Keratinocyte (primary cell): ENCODE measurements at regions not wholly inside any gene's neighbourhood (a gene's known extent, or its start where the extent isn't known, plus 50 kb on each side); places are given as distances from the start of the nearest gene placed in this dataset.

Experiments used
- DNase-seq: peaks from one replicate; pipeline ENCODE4 v3.0.0-alpha.2; 2011; ENCODE audit warnings: low read depth, missing footprints, low spot score
- FAIRE-seq: peaks from 2 replicates; lab custom pipeline; 2011; peaks lifted over from hg19 to GRCh38; lab: Jason Lieb, UNC
- H2AFZ ChIP-seq: 2 replicates; pipeline ENCODE4 v1.6.0; 2012; ENCODE audit warnings: low read length, control low read depth, inconsistent platforms; ENCODE audit not compliant: control insufficient read depth
- H3K27ac ChIP-seq: 2 replicates; pipeline ENCODE4 v1.5.1; 2011; ENCODE audit warnings: low read length; ENCODE audit not compliant: control insufficient read depth, insufficient read depth
- H3K27me3 ChIP-seq: 3 replicates; pipeline ENCODE4 v1.6.0; 2011; ENCODE audit warnings: low read length; ENCODE audit not compliant: control insufficient read depth, insufficient read depth; ENCODE audit errors: extremely low read depth
- H3K36me3 ChIP-seq, 2 experiments: 2 replicates in 1 of 2; 3 replicates in 1 of 2; pipeline ENCODE4 v1.5.1; 2011; ENCODE audit warnings: low read length in 2 of 2, mild to moderate bottlenecking in 1 of 2; ENCODE audit not compliant: control insufficient read depth in 2 of 2, insufficient read depth in 2 of 2; ENCODE audit errors: extremely low read depth in 1 of 2
- H3K4me1 ChIP-seq: 3 replicates; pipeline ENCODE4 v1.5.1; 2011; ENCODE audit warnings: low read length; ENCODE audit not compliant: control insufficient read depth, insufficient read depth; ENCODE audit errors: extremely low read depth
- H3K4me2 ChIP-seq: 3 replicates; pipeline ENCODE4 v1.6.0; 2011; ENCODE audit warnings: low read depth, low read length; ENCODE audit not compliant: control insufficient read depth, insufficient read depth; ENCODE audit errors: extremely low read depth
- H3K4me3 ChIP-seq, 3 experiments: fragments of 200-600 bp in 1 of 3; sonication (generic) in 1 of 3; 2 replicates in 2 of 3; 3 replicates in 1 of 3; pipeline ENCODE4 v1.5.1; 2011 to 2016; ENCODE audit warnings: low read length in 3 of 3, mild to moderate bottlenecking in 3 of 3, control low read depth in 2 of 3, inconsistent platforms in 1 of 3, low read depth in 1 of 3, mixed read lengths in 1 of 3, mixed run types in 1 of 3, moderate library complexity in 1 of 3; ENCODE audit not compliant: control insufficient read depth in 2 of 3, insufficient read depth in 2 of 3; ENCODE audit errors: extremely low read depth in 1 of 3
- H3K79me2 ChIP-seq: 2 replicates; pipeline ENCODE4 v1.6.0; 2012; ENCODE audit warnings: low read length; ENCODE audit not compliant: control insufficient read depth, insufficient read depth
- H3K9ac ChIP-seq: 3 replicates; pipeline ENCODE4 v1.6.0; 2011; ENCODE audit warnings: low read length; ENCODE audit not compliant: control insufficient read depth, insufficient read depth; ENCODE audit errors: extremely low read depth
- H3K9me1 ChIP-seq: 3 replicates; pipeline ENCODE4 v1.6.0; 2011; ENCODE audit warnings: low read length; ENCODE audit not compliant: control insufficient read depth, insufficient read depth; ENCODE audit errors: extremely low read depth
- H3K9me3 ChIP-seq: 2 replicates; pipeline ENCODE4 v1.5.1; 2012; ENCODE audit warnings: low read depth, low read length; ENCODE audit not compliant: control insufficient read depth
- H4K20me1 ChIP-seq: 3 replicates; pipeline ENCODE4 v1.6.0; 2011; ENCODE audit warnings: low read length; ENCODE audit not compliant: control insufficient read depth, insufficient read depth; ENCODE audit errors: extremely low read depth
- EZH2 ChIP-seq: IDR thresholded peaks from one replicate; pipeline ENCODE4 v1.6.1; 2012; ENCODE audit warnings: inconsistent platforms, mild to moderate bottlenecking, low read length, moderate library complexity
- dilution Hi-C: fragments of 300-500 bp; cut with MboI; formaldehyde crosslinking; loops from one replicate; pipeline ENCODE4 v1.7.0; 2020; ENCODE audit warnings: low sequenced_read_pairs; ENCODE audit not compliant: extremely low pct_ligation_motif_present
- TF ChIP-seq, protein P1 (sequence below), 3 experiments: IDR thresholded peaks in 1 of 3; conservative IDR thresholded peaks in 1 of 3; optimal IDR thresholded peaks in 1 of 3; 2 replicates in 2 of 3; 3 replicates in 1 of 3; pipeline versions ENCODE3 to v1.5.1; 2011; ENCODE audit warnings: low read length in 3 of 3, mild to moderate bottlenecking in 3 of 3, moderate library complexity in 2 of 3, control low read depth in 1 of 3, inconsistent platforms in 1 of 3; ENCODE audit not compliant: insufficient read depth in 2 of 3; ENCODE audit errors: extremely low read depth in 1 of 3

DNA sequence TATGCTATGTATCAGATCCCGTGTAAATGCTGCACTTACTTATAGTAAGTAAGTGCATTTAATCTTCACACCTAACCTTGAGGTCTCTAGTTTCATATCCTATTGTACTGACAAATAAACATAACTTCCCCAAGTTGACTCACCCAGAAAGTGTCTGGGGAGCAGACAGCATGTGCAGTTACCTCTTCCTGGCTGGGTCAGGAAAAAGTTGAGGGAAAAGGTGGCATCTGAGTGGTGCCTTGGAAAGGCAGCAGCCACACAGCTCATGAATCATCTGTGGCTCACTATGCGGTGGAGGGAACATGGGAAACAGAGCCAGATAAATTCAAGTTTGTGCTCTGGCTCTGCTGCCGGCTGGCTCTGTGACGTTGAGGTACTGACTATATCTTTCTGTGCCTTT lies 382.0 kb upstream of the DYNLRB2 start:
- H3K9me3 ChIP-seq: no peaks in the 10 kb centered on the region
- dilution Hi-C loops: no loop called here
- H3K27ac ChIP-seq: no peak overlapping the region
- H3K4me2 ChIP-seq: no peak overlapping the region
- H3K4me1 ChIP-seq: peaks cover 14% of the 10 kb centered on the region
- TF ChIP-seq, protein P1, sequence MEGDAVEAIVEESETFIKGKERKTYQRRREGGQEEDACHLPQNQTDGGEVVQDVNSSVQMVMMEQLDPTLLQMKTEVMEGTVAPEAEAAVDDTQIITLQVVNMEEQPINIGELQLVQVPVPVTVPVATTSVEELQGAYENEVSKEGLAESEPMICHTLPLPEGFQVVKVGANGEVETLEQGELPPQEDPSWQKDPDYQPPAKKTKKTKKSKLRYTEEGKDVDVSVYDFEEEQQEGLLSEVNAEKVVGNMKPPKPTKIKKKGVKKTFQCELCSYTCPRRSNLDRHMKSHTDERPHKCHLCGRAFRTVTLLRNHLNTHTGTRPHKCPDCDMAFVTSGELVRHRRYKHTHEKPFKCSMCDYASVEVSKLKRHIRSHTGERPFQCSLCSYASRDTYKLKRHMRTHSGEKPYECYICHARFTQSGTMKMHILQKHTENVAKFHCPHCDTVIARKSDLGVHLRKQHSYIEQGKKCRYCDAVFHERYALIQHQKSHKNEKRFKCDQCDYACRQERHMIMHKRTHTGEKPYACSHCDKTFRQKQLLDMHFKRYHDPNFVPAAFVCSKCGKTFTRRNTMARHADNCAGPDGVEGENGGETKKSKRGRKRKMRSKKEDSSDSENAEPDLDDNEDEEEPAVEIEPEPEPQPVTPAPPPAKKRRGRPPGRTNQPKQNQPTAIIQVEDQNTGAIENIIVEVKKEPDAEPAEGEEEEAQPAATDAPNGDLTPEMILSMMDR (optimal IDR thresholded peaks at IDR 0.05 in 1 of 3, IDR thresholded peaks at IDR 0.05 in 1 of 3, conservative IDR thresholded peaks at IDR 0.05 in 1 of 3; ENCODE audit: extremely low read depth in 1 of 3, insufficient read depth in 2 of 3, low read length in 3 of 3): no peak
- no peak for TF ChIP-seq EZH2
- H3K27me3 ChIP-seq: no peaks in the 10 kb centered on the region
- no peaks in the 10 kb centered on the region for H3K36me3 ChIP-seq
- peak; percentile 83 for DNase-seq
- no peaks in the 10 kb centered on the region for H3K9me1 ChIP-seq
- no peak overlapping the region for H3K9ac ChIP-seq
- no peaks in the 10 kb centered on the region for H4K20me1 ChIP-seq
- H3K4me3 ChIP-seq: no peak overlapping the region
- peak; percentile 91 for FAIRE-seq
- H3K79me2 ChIP-seq: no peaks in the 10 kb centered on the region
- no peak overlapping the region for H2AFZ ChIP-seq

DNA sequence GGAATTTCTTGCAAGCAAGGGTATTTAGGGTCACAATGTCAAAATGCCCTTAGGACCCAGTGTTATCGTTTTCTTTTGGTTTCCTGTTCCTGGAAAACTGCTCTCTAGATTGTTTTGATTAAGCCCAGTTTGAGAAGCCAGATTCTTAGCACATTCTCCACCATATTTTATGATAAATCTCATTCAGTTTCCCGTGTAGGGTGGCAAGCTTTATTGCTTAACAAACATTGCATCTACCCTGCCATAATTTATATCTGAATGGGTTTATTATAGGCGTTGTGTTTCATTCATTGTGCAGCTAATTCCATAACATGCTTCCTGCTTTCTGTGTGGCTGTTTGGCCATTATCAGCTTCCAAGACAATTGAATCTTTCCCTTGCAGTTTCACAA lies 389.1 kb upstream of the DYNLRB2 start:
- Histone ChIP-seq H4K20me1 (no peaks in the 10 kb centered on the region), H2AFZ (no peak overlapping the region), H3K9me1 (no peaks in the 10 kb centered on the region), H3K4me3 (no peak overlapping the region), H3K4me2 (no peak overlapping the region), H3K9me3 (no peaks in the 10 kb centered on the region), H3K9ac (no peak overlapping the region), H3K36me3 (no peaks in the 10 kb centered on the region), H3K27ac (no peak overlapping the region), H3K4me1 (no peaks in the 10 kb centered on the region), H3K79me2 (no peaks in the 10 kb centered on the region), H3K27me3 (no peaks in the 10 kb centered on the region)
- no peak for FAIRE-seq
- TF ChIP-seq, protein P1 (optimal IDR thresholded peaks at IDR 0.05 in 1 of 3, IDR thresholded peaks at IDR 0.05 in 1 of 3, conservative IDR thresholded peaks at IDR 0.05 in 1 of 3; ENCODE audit: extremely low read depth in 1 of 3, insufficient read depth in 2 of 3, low read length in 3 of 3): no peak
- TF ChIP-seq EZH2: no peak
- no peak for DNase-seq
- dilution Hi-C loops: no loop called here
